Stimulated activated memory B cell treated with anti-CD40 and anti-IgM and Interleukin-4, amounts not matched to agents 10 μg/mL and 1 μg/mL and 100 μg/mL, for 72 hours (primary cell): ENCODE measurements at regions not wholly inside any gene's neighbourhood (a gene's known extent, or its start where the extent isn't known, plus 50 kb on each side); places are given as distances from the start of the nearest gene placed in this dataset.

ENCODE experiments used
- ATAC-seq: fragments of 150-1000 bp; cut with Tn5 transposase; 2 replicates; pipeline ENCODE4 v1.10.0; 2021
- H3K27ac Mint-ChIP-seq: one replicate; pipeline ENCODE4 v1.8.0; 2022; ENCODE audit warnings: mild to moderate bottlenecking, mixed read lengths
- H3K27me3 Mint-ChIP-seq: one replicate; pipeline ENCODE4 v1.8.0; 2022; ENCODE audit warnings: mixed read lengths
- H3K36me3 Mint-ChIP-seq: one replicate; pipeline ENCODE4 v1.8.0; 2022; ENCODE audit warnings: mixed read lengths
- H3K4me1 Mint-ChIP-seq: one replicate; pipeline ENCODE4 v1.8.0; 2022; ENCODE audit warnings: mixed read lengths
- H3K4me3 Mint-ChIP-seq: one replicate; pipeline ENCODE4 v1.8.0; 2022; ENCODE audit warnings: mild to moderate bottlenecking, moderate library complexity, mixed read lengths
- H3K9me3 Mint-ChIP-seq: one replicate; pipeline ENCODE4 v1.8.0; 2022; ENCODE audit warnings: mixed read lengths

- peaks cover 2% of the 10 kb centered on the region for H3K9me3 Mint-ChIP-seq
- no peaks in the 10 kb centered on the region for H3K36me3 Mint-ChIP-seq
- H3K27ac Mint-ChIP-seq, result no peak overlapping the region
- H3K4me1 Mint-ChIP-seq, result no peaks in the 10 kb centered on the region
- no peak overlapping the region for H3K4me3 Mint-ChIP-seq
- ATAC-seq, result no peak
- H3K27me3 Mint-ChIP-seq, result peaks cover 28% of the 10 kb centered on the region
Measured at GRCh38 chr15:94638183-94638582, 406.8 kb downstream of the MCTP2 start.

- Mint-ChIP-seq H3K4me1 (no peaks in the 10 kb centered on the region), H3K27me3 (peaks cover 28% of the 10 kb centered on the region), H3K9me3 (peaks cover 2% of the 10 kb centered on the region), H3K27ac (no peak overlapping the region), H3K4me3 (no peak overlapping the region), H3K36me3 (no peaks in the 10 kb centered on the region)
- no peak for ATAC-seq
Measured at GRCh38 chr15:94639701-94640100, 408.3 kb downstream of the MCTP2 start.

- ATAC-seq, result no peak
- H3K36me3 Mint-ChIP-seq, result no peaks in the 10 kb centered on the region
- no peak overlapping the region for H3K4me3 Mint-ChIP-seq
- peaks cover 14% of the 10 kb centered on the region for H3K27me3 Mint-ChIP-seq
- H3K27ac Mint-ChIP-seq, result no peak overlapping the region
- no peaks in the 10 kb centered on the region for H3K4me1 Mint-ChIP-seq
- peaks cover 2% of the 10 kb centered on the region for H3K9me3 Mint-ChIP-seq
Measured at GRCh38 chr15:94644433-94644832, 413.1 kb downstream of the MCTP2 start.

- H3K36me3 Mint-ChIP-seq, result no peaks in the 10 kb centered on the region
- no peaks in the 10 kb centered on the region for H3K9me3 Mint-ChIP-seq
Measured at GRCh38 chr15:94653071-94653470, 421.7 kb downstream of the MCTP2 start.

GRCh38 chr15:94655249-94655880 lies 424.0 kb downstream of the MCTP2 start:
- peak; percentile 25 for ATAC-seq
- H3K9me3 Mint-ChIP-seq, result no peaks in the 10 kb centered on the region
- H3K27me3 Mint-ChIP-seq, result peaks cover 10% of the 10 kb centered on the region
- H3K27ac Mint-ChIP-seq, result no peak overlapping the region
- H3K4me1 Mint-ChIP-seq, result no peaks in the 10 kb centered on the region
- no peak overlapping the region for H3K4me3 Mint-ChIP-seq
- H3K36me3 Mint-ChIP-seq, result no peaks in the 10 kb centered on the region

More at GRCh38 chr15:94653071-94653470, 421.7 kb downstream of the MCTP2 start:
- H3K4me1 Mint-ChIP-seq, result no peaks in the 10 kb centered on the region
- no peak for ATAC-seq
- no peak overlapping the region for H3K27ac Mint-ChIP-seq
- H3K4me3 Mint-ChIP-seq, result no peak overlapping the region
- H3K27me3 Mint-ChIP-seq, result peaks cover 10% of the 10 kb centered on the region

- Mint-ChIP-seq H3K27ac (no peak overlapping the region), H3K36me3 (no peaks in the 10 kb centered on the region), H3K27me3 (peaks cover 32% of the 10 kb centered on the region), H3K4me1 (no peaks in the 10 kb centered on the region), H3K4me3 (no peak overlapping the region), H3K9me3 (no peaks in the 10 kb centered on the region)
- no peak for ATAC-seq
Measured at GRCh38 chr15:94665676-94666441, 434.5 kb downstream of the MCTP2 start.

GRCh38 chr15:94666553-94666952 lies 435.2 kb downstream of the MCTP2 start:
- no peaks in the 10 kb centered on the region for H3K9me3 Mint-ChIP-seq
- H3K27ac Mint-ChIP-seq, result no peak overlapping the region
- no peaks in the 10 kb centered on the region for H3K36me3 Mint-ChIP-seq
- H3K27me3 Mint-ChIP-seq, result peaks cover 32% of the 10 kb centered on the region
- H3K4me3 Mint-ChIP-seq, result no peak overlapping the region
- H3K4me1 Mint-ChIP-seq, result no peaks in the 10 kb centered on the region
- no peak for ATAC-seq

GRCh38 chr15:94667109-94667508 lies 435.7 kb downstream of the MCTP2 start:
- Mint-ChIP-seq H3K4me1 (no peaks in the 10 kb centered on the region), H3K27ac (no peak overlapping the region), H3K4me3 (no peak overlapping the region), H3K27me3 (peaks cover 32% of the 10 kb centered on the region), H3K36me3 (no peaks in the 10 kb centered on the region), H3K9me3 (no peaks in the 10 kb centered on the region)
- ATAC-seq, result no peak

GRCh38 chr15:94670438-94671034 lies 439.2 kb downstream of the MCTP2 start:
- H3K4me1 Mint-ChIP-seq, result no peaks in the 10 kb centered on the region
- H3K9me3 Mint-ChIP-seq, result no peaks in the 10 kb centered on the region
- H3K36me3 Mint-ChIP-seq, result no peaks in the 10 kb centered on the region
- no peak overlapping the region for H3K27ac Mint-ChIP-seq
- peaks cover 20% of the 10 kb centered on the region for H3K27me3 Mint-ChIP-seq
- no peak for ATAC-seq
- H3K4me3 Mint-ChIP-seq, result no peak overlapping the region

GRCh38 chr15:94671858-94672532 lies 440.6 kb downstream of the MCTP2 start:
- no peak for ATAC-seq
- Mint-ChIP-seq H3K27me3 (peaks cover 11% of the 10 kb centered on the region), H3K27ac (no peak overlapping the region), H3K4me3 (no peak overlapping the region), H3K36me3 (no peaks in the 10 kb centered on the region), H3K4me1 (no peaks in the 10 kb centered on the region), H3K9me3 (no peaks in the 10 kb centered on the region)

GRCh38 chr15:94673801-94674200 lies 442.4 kb downstream of the MCTP2 start:
- Mint-ChIP-seq H3K4me1 (no peaks in the 10 kb centered on the region), H3K4me3 (no peak overlapping the region), H3K27ac (no peak overlapping the region), H3K27me3 (no peaks in the 10 kb centered on the region), H3K36me3 (no peaks in the 10 kb centered on the region), H3K9me3 (no peaks in the 10 kb centered on the region)
- no peak for ATAC-seq

GRCh38 chr15:94674296-94674695 lies 442.9 kb downstream of the MCTP2 start:
- no peak overlapping the region for H3K4me3 Mint-ChIP-seq
- no peaks in the 10 kb centered on the region for H3K9me3 Mint-ChIP-seq
- H3K36me3 Mint-ChIP-seq, result no peaks in the 10 kb centered on the region
- no peaks in the 10 kb centered on the region for H3K27me3 Mint-ChIP-seq
- ATAC-seq, result no peak
- no peak overlapping the region for H3K27ac Mint-ChIP-seq
- H3K4me1 Mint-ChIP-seq, result no peaks in the 10 kb centered on the region

- Mint-ChIP-seq H3K27ac (no peak overlapping the region), H3K9me3 (no peaks in the 10 kb centered on the region), H3K36me3 (no peaks in the 10 kb centered on the region), H3K4me3 (no peak overlapping the region), H3K27me3 (no peaks in the 10 kb centered on the region), H3K4me1 (no peaks in the 10 kb centered on the region)
- ATAC-seq, result no peak
Measured at GRCh38 chr15:94677202-94677790, 445.9 kb downstream of the MCTP2 start.

GRCh38 chr15:94682171-94682570 lies 450.8 kb downstream of the MCTP2 start:
- H3K27ac Mint-ChIP-seq, result no peak overlapping the region

GRCh38 chr15:94683902-94684301 lies 452.5 kb downstream of the MCTP2 start:
- H3K9me3 Mint-ChIP-seq, result no peaks in the 10 kb centered on the region
- H3K4me1 Mint-ChIP-seq, result no peaks in the 10 kb centered on the region
- no peak overlapping the region for H3K27ac Mint-ChIP-seq
- H3K36me3 Mint-ChIP-seq, result no peaks in the 10 kb centered on the region
- no peak for ATAC-seq
- H3K4me3 Mint-ChIP-seq, result no peak overlapping the region
- H3K27me3 Mint-ChIP-seq, result no peaks in the 10 kb centered on the region

More at GRCh38 chr15:94682171-94682570, 450.8 kb downstream of the MCTP2 start:
- H3K36me3 Mint-ChIP-seq, result no peaks in the 10 kb centered on the region
- no peak for ATAC-seq
- H3K4me1 Mint-ChIP-seq, result no peaks in the 10 kb centered on the region
- no peak overlapping the region for H3K4me3 Mint-ChIP-seq
- no peaks in the 10 kb centered on the region for H3K9me3 Mint-ChIP-seq
- H3K27me3 Mint-ChIP-seq, result no peaks in the 10 kb centered on the region
